ENCODE measurements at regions not wholly inside any gene's neighbourhood (a gene's known extent, or its start where the extent isn't known, plus 50 kb on each side); places are given as distances from the start of the nearest gene placed in this dataset.

GRCh38 chr16:80324371-80324770 lies 216.4 kb upstream of the DYNLRB2 start:
- H3K9me3 ChIP-seq (ENCODE audit: low read length) = no peaks in the 10 kb centered on the region
- H3K9me2 ChIP-seq (replicated peaks; ENCODE audit: low read length) = no peaks in the 10 kb centered on the region
- no peaks in the 10 kb centered on the region for H3K79me2 ChIP-seq (ENCODE audit: low read length)
- no peak overlapping the region for H3K4me2 ChIP-seq (ENCODE audit: low read length)
- H3K27ac ChIP-seq (ENCODE audit: low read length) = no peak overlapping the region
- no peaks in the 10 kb centered on the region for H3F3A ChIP-seq (ENCODE audit: low read length, unreplicated experiment)
- H3K36me3 ChIP-seq (ENCODE audit: low read depth, low read length) = no peaks in the 10 kb centered on the region
- no TSS peak for BruUV-seq (replicated peaks)
- no peak overlapping the region for H2AFZ ChIP-seq (ENCODE audit: low read length)
- ChIA-PET CTCF (no interaction called here), POLR2A (ENCODE audit: unreplicated experiment) (no interaction called here)
- H4K20me1 ChIP-seq (ENCODE audit: low read length) = no peaks in the 10 kb centered on the region
- peaks cover 9% of the 10 kb centered on the region; the same call in 1 of the 2 replicates for H3K27me3 ChIP-seq (ENCODE audit: low read length)
- TF ChIP-seq CTCF (conservative IDR thresholded peaks at IDR 0.05; ENCODE audit: low read depth, low read length) = no peak
- TF ChIP-seq EZH2phosphoT487 (IDR thresholded peaks at IDR 0.05; ENCODE audit: borderline replicate concordance, low read length) = no peak
- no peak for TF ChIP-seq EZH2 (IDR thresholded peaks at IDR 0.05; ENCODE audit: low read length, unreplicated experiment)
- intact Hi-C loops (cut with micrococcal nuclease) = no loop called here
- H3K4me1 ChIP-seq (ENCODE audit: insufficient read depth, low read length) = no peaks in the 10 kb centered on the region
- ATAC-seq = no peak
- no peak overlapping the region for H3K9ac ChIP-seq (ENCODE audit: low read length)
- H3K4me3 ChIP-seq (ENCODE audit: low read length) = no peak overlapping the region
- DNase-seq = no peak

- Histone ChIP-seq H3K9me2 (replicated peaks; ENCODE audit: low read length) (no peaks in the 10 kb centered on the region), H3K79me2 (ENCODE audit: low read length) (no peaks in the 10 kb centered on the region), H3K4me1 (ENCODE audit: insufficient read depth, low read length) (no peaks in the 10 kb centered on the region), H3K9me3 (ENCODE audit: low read length) (no peaks in the 10 kb centered on the region), H4K20me1 (ENCODE audit: low read length) (no peaks in the 10 kb centered on the region), H3F3A (ENCODE audit: low read length, unreplicated experiment) (no peaks in the 10 kb centered on the region), H3K4me3 (ENCODE audit: low read length) (no peak overlapping the region), H3K27ac (ENCODE audit: low read length) (no peak overlapping the region), H2AFZ (ENCODE audit: low read length) (no peak overlapping the region), H3K4me2 (ENCODE audit: low read length) (no peak overlapping the region), H3K36me3 (ENCODE audit: low read depth, low read length) (no peaks in the 10 kb centered on the region), H3K27me3 (ENCODE audit: low read length) (peaks cover 9% of the 10 kb centered on the region; the same call in 1 of the 2 replicates), H3K9ac (ENCODE audit: low read length) (no peak overlapping the region)
- DNase-seq (no peak), ATAC-seq (no peak)
- ChIA-PET POLR2A (ENCODE audit: unreplicated experiment) (no interaction called here), CTCF (no interaction called here)
- TF ChIP-seq EZH2 (IDR thresholded peaks at IDR 0.05; ENCODE audit: low read length, unreplicated experiment) (no peak), EZH2phosphoT487 (IDR thresholded peaks at IDR 0.05; ENCODE audit: borderline replicate concordance, low read length) (no peak), CTCF (conservative IDR thresholded peaks at IDR 0.05; ENCODE audit: low read depth, low read length) (no peak)
- intact Hi-C loops (cut with micrococcal nuclease) = no loop called here
- no TSS peak for BruUV-seq (replicated peaks)
These were observed 217.0 kb upstream of the DYNLRB2 start for GRCh38 chr16:80323808-80324195.

GRCh38 chr16:80323187-80323807 lies 217.5 kb upstream of the DYNLRB2 start:
- no peaks in the 10 kb centered on the region for H3K9me3 ChIP-seq (ENCODE audit: low read length)
- intact Hi-C loops (cut with micrococcal nuclease) = no loop called here
- POLR2A ChIA-PET (ENCODE audit: unreplicated experiment) = no interaction called here
- no peaks in the 10 kb centered on the region for H3F3A ChIP-seq (ENCODE audit: low read length, unreplicated experiment)
- no peak for TF ChIP-seq CTCF (conservative IDR thresholded peaks at IDR 0.05; ENCODE audit: low read depth, low read length)
- TF ChIP-seq EZH2 (IDR thresholded peaks at IDR 0.05; ENCODE audit: low read length, unreplicated experiment) = no peak
- no peak for TF ChIP-seq EZH2phosphoT487 (IDR thresholded peaks at IDR 0.05; ENCODE audit: borderline replicate concordance, low read length)
- H4K20me1 ChIP-seq (ENCODE audit: low read length) = no peaks in the 10 kb centered on the region
- no peaks in the 10 kb centered on the region for H3K9me2 ChIP-seq (replicated peaks; ENCODE audit: low read length)
- H3K4me1 ChIP-seq (ENCODE audit: insufficient read depth, low read length) = no peaks in the 10 kb centered on the region
- no peak overlapping the region for H3K27ac ChIP-seq (ENCODE audit: low read length)
- no peak for DNase-seq
- no peak for ATAC-seq
- no peak overlapping the region for H3K4me3 ChIP-seq (ENCODE audit: low read length)
- no peak overlapping the region for H3K4me2 ChIP-seq (ENCODE audit: low read length)
- CTCF ChIA-PET = no interaction called here
- H3K79me2 ChIP-seq (ENCODE audit: low read length) = no peaks in the 10 kb centered on the region
- no TSS peak for BruUV-seq (replicated peaks)
- no peaks in the 10 kb centered on the region for H3K36me3 ChIP-seq (ENCODE audit: low read depth, low read length)
- no peak overlapping the region for H2AFZ ChIP-seq (ENCODE audit: low read length)
- peaks cover 9% of the 10 kb centered on the region; the same call in 1 of the 2 replicates for H3K27me3 ChIP-seq (ENCODE audit: low read length)
- no peak overlapping the region for H3K9ac ChIP-seq (ENCODE audit: low read length)

Data from PC-3 (cell line).